H1 (cell line): ENCODE measurements at regions not wholly inside any gene's neighbourhood (a gene's known extent, or its start where the extent isn't known, plus 50 kb on each side); places are given as distances from the start of the nearest gene placed in this dataset.

Experiments
- CTCF ChIA-PET: fragments of 300-600 bp; sonication (Branson Sonifier 250); formaldehyde crosslinking; loops from one replicate; lab custom pipeline; 2021; ENCODE audit not compliant: partially characterized antibody; lab: Charles Lee
- POLR2A ChIA-PET: fragments of 300-600 bp; sonication (Branson Sonifier 250); formaldehyde crosslinking; loops from one replicate; lab custom pipeline; 2021; ENCODE audit warnings: inconsistent platforms; ENCODE audit not compliant: partially characterized antibody; lab: Charles Lee
- DNase-seq, 2 experiments: peaks; one replicate each; pipeline versions ENCODE4 v3.0.0 to v3.0.0-alpha.2; 2010 to 2022; ENCODE audit warnings: low spot score in 2 of 2, low read depth in 1 of 2, mixed read lengths in 1 of 2
- FAIRE-seq: peaks from 2 replicates; lab custom pipeline; 2011; peaks lifted over from hg19 to GRCh38; lab: Jason Lieb, UNC
- H2AFZ ChIP-seq: 2 replicates; pipeline ENCODE4 v1.8.1; 2012; ENCODE audit warnings: low read length, inconsistent platforms
- H2AK5ac ChIP-seq: 2 replicates; pipeline ENCODE4 v1.6.1; 2013; ENCODE audit warnings: low read depth, low read length
- H2BK120ac ChIP-seq: replicated peaks from 2 replicates; pipeline ENCODE3; 2013; ENCODE audit warnings: low read depth, low read length, inconsistent platforms
- H2BK12ac ChIP-seq: 2 replicates; pipeline ENCODE4 v1.6.1; 2013; ENCODE audit warnings: low read depth, low read length
- H2BK15ac ChIP-seq: 2 replicates; pipeline ENCODE4 v1.6.1; 2013; ENCODE audit warnings: low read length
- H2BK20ac ChIP-seq: 2 replicates; pipeline ENCODE4 v1.6.1; 2013; ENCODE audit warnings: low read length
- H2BK5ac ChIP-seq: 2 replicates; pipeline ENCODE4 v1.6.1; 2013; ENCODE audit warnings: low read depth, low read length
- H3K14ac ChIP-seq: 2 replicates; pipeline ENCODE4 v1.6.1; 2013; ENCODE audit warnings: inconsistent platforms; ENCODE audit not compliant: insufficient read length
- H3K18ac ChIP-seq: 2 replicates; pipeline ENCODE4 v1.6.1; 2013; ENCODE audit warnings: low read length; ENCODE audit errors: extremely low read depth
- H3K23ac ChIP-seq: 2 replicates; pipeline ENCODE4 v1.6.1; 2013; ENCODE audit warnings: inconsistent platforms; ENCODE audit not compliant: insufficient read length
- H3K23me2 ChIP-seq: 2 replicates; pipeline ENCODE4 v1.6.1; 2013; ENCODE audit warnings: low read depth, low read length
- H3K27ac ChIP-seq: 2 replicates; pipeline ENCODE4 v1.6.1; 2011; ENCODE audit warnings: low read depth, low read length, inconsistent platforms
- H3K27me3 ChIP-seq, 4 experiments: replicated peaks in 1 of 4; 1 replicate in 1 of 4; 2 replicates in 3 of 4; pipeline versions ENCODE4 v1.6.1 to v1.8.1; 2011 to 2013; ENCODE audit warnings: low read length in 3 of 4, mild to moderate bottlenecking in 3 of 4, inconsistent platforms in 2 of 4, mixed read lengths in 2 of 4, moderate library complexity in 1 of 4; ENCODE audit not compliant: control insufficient read depth in 3 of 4, insufficient read depth in 3 of 4; ENCODE audit errors: extremely low read depth in 1 of 4
- H3K36me3 ChIP-seq, 4 experiments: 2 replicates each; pipeline versions ENCODE4 v1.6.1 to v1.8.1; 2011 to 2013; ENCODE audit warnings: mild to moderate bottlenecking in 4 of 4, low read length in 3 of 4, moderate library complexity in 2 of 4, control low read depth in 1 of 4, inconsistent platforms in 1 of 4; ENCODE audit not compliant: insufficient read depth in 4 of 4, control insufficient read depth in 2 of 4
- H3K4ac ChIP-seq: replicated peaks from 2 replicates; pipeline ENCODE3; 2013; ENCODE audit warnings: low read length, low read depth, mixed read lengths, inconsistent platforms; ENCODE audit not compliant: insufficient read length
- H3K4me1 ChIP-seq, 4 experiments: replicated peaks in 1 of 4; 1 replicate in 1 of 4; 2 replicates in 3 of 4; pipeline versions ENCODE4 v1.6.1 to v1.8.1; 2011 to 2013; ENCODE audit warnings: low read length in 3 of 4, inconsistent platforms in 2 of 4, mixed read lengths in 1 of 4; ENCODE audit not compliant: insufficient read depth in 4 of 4, control insufficient read depth in 3 of 4
- H3K4me2 ChIP-seq, 2 experiments: 2 replicates each; pipeline versions ENCODE4 v1.6.1 to v1.8.1; 2011 to 2013; ENCODE audit warnings: low read depth in 2 of 2, low read length in 2 of 2, control low read depth in 1 of 2, inconsistent platforms in 1 of 2, mild to moderate bottlenecking in 1 of 2; ENCODE audit not compliant: insufficient read depth in 1 of 2
- H3K4me3 ChIP-seq, 4 experiments: fragments of 200-600, 300-600 bp in 1 of 4; sonication (generic), shearing (Covaris generic), sonication (Bioruptor Twin) in 1 of 4; 2 replicates each; pipeline versions ENCODE4 v1.5.1 to v1.8.1; 2011 to 2016; ENCODE audit warnings: low read length in 4 of 4, low read depth in 3 of 4, control low read depth in 2 of 4, inconsistent platforms in 2 of 4, mild to moderate bottlenecking in 2 of 4, mixed read lengths in 1 of 4, moderate library complexity in 1 of 4; ENCODE audit not compliant: insufficient read depth in 2 of 4; ENCODE audit errors: extremely low read depth in 1 of 4
- H3K56ac ChIP-seq: replicated peaks from 2 replicates; pipeline ENCODE3; 2013; ENCODE audit warnings: low read depth, mild to moderate bottlenecking, mixed read lengths, low read length, inconsistent platforms; ENCODE audit not compliant: insufficient read length
- H3K79me1 ChIP-seq: 2 replicates; pipeline ENCODE4 v1.6.1; 2013; ENCODE audit warnings: low read depth, low read length, control low read depth
- H3K79me2 ChIP-seq, 2 experiments: 2 replicates each; pipeline versions ENCODE4 v1.6.1 to v1.8.1; 2012 to 2013; ENCODE audit warnings: low read length in 2 of 2, mild to moderate bottlenecking in 2 of 2, inconsistent platforms in 1 of 2; ENCODE audit not compliant: insufficient read depth in 2 of 2, control insufficient read depth in 1 of 2
- H3K9ac ChIP-seq, 4 experiments: replicated peaks in 1 of 4; 1 replicate in 1 of 4; 2 replicates in 3 of 4; pipeline versions ENCODE4 v1.6.1 to v1.8.1; 2011 to 2013; ENCODE audit warnings: low read depth in 3 of 4, low read length in 3 of 4, control low read depth in 2 of 4, mild to moderate bottlenecking in 2 of 4, moderate library complexity in 2 of 4, inconsistent platforms in 1 of 4; ENCODE audit errors: extremely low read depth in 1 of 4
- H3K9me3 ChIP-seq, 2 experiments: 2 replicates each; pipeline versions ENCODE4 v1.6.1 to v1.8.1; 2012 to 2013; ENCODE audit warnings: mild to moderate bottlenecking in 2 of 2, moderate library complexity in 2 of 2, control low read depth in 1 of 2, inconsistent platforms in 1 of 2, low read depth in 1 of 2, low read length in 1 of 2, mixed read lengths in 1 of 2; ENCODE audit not compliant: insufficient read depth in 2 of 2
- H4K20me1 ChIP-seq, 2 experiments: replicated peaks in 1 of 2; 2 replicates each; pipeline versions ENCODE3 to v1.8.1; 2011 to 2013; ENCODE audit warnings: inconsistent platforms in 2 of 2, low read length in 2 of 2, mild to moderate bottlenecking in 1 of 2; ENCODE audit not compliant: insufficient read depth in 2 of 2, control insufficient read depth in 1 of 2
- H4K5ac ChIP-seq: 2 replicates; pipeline ENCODE4 v1.6.1; 2013; ENCODE audit warnings: low read length, low read depth, mixed read lengths, inconsistent platforms; ENCODE audit not compliant: insufficient read length
- H4K8ac ChIP-seq: 2 replicates; pipeline ENCODE4 v1.8.0; 2013; ENCODE audit warnings: mild to moderate bottlenecking, moderate library complexity, low read length, inconsistent platforms; ENCODE audit not compliant: insufficient read depth; ENCODE audit errors: extremely low read depth
- H4K91ac ChIP-seq: replicated peaks from 2 replicates; pipeline ENCODE3; 2013; ENCODE audit warnings: low read length, mixed read lengths, inconsistent platforms; ENCODE audit not compliant: insufficient read length
- ATF2 ChIP-seq: IDR thresholded peaks from 2 replicates; pipeline ENCODE4 v1.6.1; 2012; ENCODE audit warnings: low read length, inconsistent platforms
- BRCA1 ChIP-seq: IDR thresholded peaks from 2 replicates; pipeline ENCODE4 v1.6.1; 2012; ENCODE audit warnings: low read depth, low read length, improper control_type of control experiment
- EP300 ChIP-seq, 2 experiments: IDR thresholded peaks; 1 replicate in 1 of 2; 2 replicates in 1 of 2; pipeline ENCODE4 v1.6.1; 2011 to 2012; ENCODE audit warnings: low read depth in 2 of 2, low read length in 2 of 2, mild to moderate bottlenecking in 2 of 2, borderline replicate concordance in 1 of 2, inconsistent platforms in 1 of 2, moderate library complexity in 1 of 2
- HDAC2 ChIP-seq, 2 experiments: fragments of 300-600 bp in 1 of 2; sonication (generic) in 1 of 2; IDR thresholded peaks; 2 replicates each; pipeline ENCODE4 v1.6.1; 2011 to 2012; ENCODE audit warnings: low read depth in 2 of 2, low read length in 2 of 2, mild to moderate bottlenecking in 2 of 2, moderate library complexity in 2 of 2, borderline replicate concordance in 1 of 2, inconsistent platforms in 1 of 2
- HDAC6 ChIP-seq: IDR thresholded peaks from one replicate; pipeline ENCODE4 v1.7.1; 2012; ENCODE audit warnings: low read depth, mild to moderate bottlenecking, inconsistent platforms, low read length, moderate library complexity
- JUND ChIP-seq: IDR thresholded peaks from 2 replicates; pipeline ENCODE4 v1.6.1; 2011; ENCODE audit warnings: mild to moderate bottlenecking, improper control_type of control experiment, low read length
- NANOG ChIP-seq: IDR thresholded peaks from 2 replicates; pipeline ENCODE4 v1.6.1; 2011; ENCODE audit warnings: low read length, low read depth, mild to moderate bottlenecking, inconsistent platforms; ENCODE audit not compliant: insufficient read depth, poor library complexity, severe bottlenecking
- POLR2A ChIP-seq, 2 experiments: IDR thresholded peaks; 1 replicate in 1 of 2; 2 replicates in 1 of 2; pipeline ENCODE4 v1.6.1; 2011; ENCODE audit warnings: low read depth in 2 of 2, low read length in 2 of 2, mild to moderate bottlenecking in 2 of 2; ENCODE audit errors: control extremely low read depth in 1 of 2
- RXRA ChIP-seq: IDR thresholded peaks from 2 replicates; pipeline ENCODE4 v1.6.1; 2011; ENCODE audit warnings: low read depth, mild to moderate bottlenecking, low read length, moderate library complexity; ENCODE audit not compliant: insufficient read depth
- TCF12 ChIP-seq: IDR thresholded peaks from 2 replicates; pipeline ENCODE4 v1.6.1; 2011; ENCODE audit warnings: low read depth, mild to moderate bottlenecking, low read length
- WGBS, 2 experiments: shearing (Covaris generic) in 1 of 2; methylation state at CpG; one replicate each; pipeline versions ENCODE4 v1.1.6 to v1.1.7; 2013 to 2015; ENCODE audit warnings: low lambda C conversion rate in 2 of 2, mixed read lengths in 2 of 2, inconsistent platforms in 1 of 2, low coverage in 1 of 2, missing lambda C conversion rate in 1 of 2; ENCODE audit not compliant: insufficient replicate concordance in 2 of 2, insufficient coverage in 1 of 2, insufficient read length in 1 of 2; ENCODE audit errors: extremely low coverage in 1 of 2, missing lambda C conversion rate in 1 of 2; 5-methylcytosine and 5-hydroxymethylcytosine counted together
- TF ChIP-seq, protein P1 (sequence below): IDR thresholded peaks from 2 replicates; pipeline ENCODE4 v1.6.1; 2011; ENCODE audit warnings: low read length, improper control_type of control experiment

DNA sequence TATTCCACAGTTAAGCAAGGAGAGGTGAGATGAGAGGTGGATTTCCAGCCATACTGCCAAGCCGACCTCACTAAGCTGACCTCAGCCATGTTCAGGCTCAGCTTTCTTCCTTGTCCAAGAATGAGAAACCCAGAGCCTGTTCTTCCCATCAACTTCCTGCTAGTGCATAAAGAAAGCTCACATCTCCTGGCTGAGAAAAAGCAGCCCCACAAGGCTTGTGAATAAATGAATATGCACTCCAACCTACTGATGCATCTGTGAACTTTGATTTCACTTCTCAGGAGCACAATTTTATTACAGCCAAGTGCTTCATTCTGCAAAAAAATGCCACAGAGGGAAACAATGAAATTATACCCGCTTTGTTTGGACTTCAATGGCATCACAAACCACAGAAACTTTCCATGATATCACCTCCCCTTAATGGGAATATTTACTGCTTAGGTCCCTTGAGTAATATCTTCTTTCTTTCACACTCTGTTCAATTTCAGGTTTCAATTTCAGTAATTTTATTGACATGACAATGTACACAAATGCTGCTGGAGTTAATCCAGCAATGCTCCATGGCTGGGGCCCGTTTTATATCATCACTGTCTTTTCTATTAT, 437.0 kb upstream of the PPP2R3A start:
- H3K14ac ChIP-seq, result no peak overlapping the region
- no peak overlapping the region for H3K4ac ChIP-seq
- H2BK12ac ChIP-seq, result no peak overlapping the region
- no peak overlapping the region for H3K4me3 ChIP-seq
- H2BK15ac ChIP-seq, result no peak overlapping the region
- H3K36me3 ChIP-seq, result no peaks in the 10 kb centered on the region
- H2AFZ ChIP-seq, result no peak overlapping the region
- no peak overlapping the region for H3K18ac ChIP-seq
- H4K20me1 ChIP-seq, result no peaks in the 10 kb centered on the region
- no peak overlapping the region for H4K5ac ChIP-seq
- no peaks in the 10 kb centered on the region for H3K9me3 ChIP-seq
- H3K9ac ChIP-seq, result no peak overlapping the region
- no peak overlapping the region for H4K8ac ChIP-seq
- H3K4me1 ChIP-seq, result no peaks in the 10 kb centered on the region
- H3K79me2 ChIP-seq, result no peaks in the 10 kb centered on the region
- POLR2A ChIA-PET, result no interaction called here
- no peak overlapping the region for H2BK20ac ChIP-seq
- H3K79me1 ChIP-seq, result no peaks in the 10 kb centered on the region
- no peak overlapping the region for H3K23ac ChIP-seq
- no peak overlapping the region for H4K91ac ChIP-seq
- H3K27ac ChIP-seq, result no peak overlapping the region
- H2AK5ac ChIP-seq, result no peak overlapping the region
- no peak overlapping the region for H2BK5ac ChIP-seq
- H2BK120ac ChIP-seq, result no peak overlapping the region
- CTCF ChIA-PET, result interaction anchor here (1.0 to 1.8 kb wide), 4 partner anchors 9 to 24 kb away, joined by 3 to 9 read pairs (median 5); no protein-coding TSS in a partner anchor
- no peaks in the 10 kb centered on the region for H3K27me3 ChIP-seq
- H3K56ac ChIP-seq, result no peak overlapping the region
- WGBS, 2 experiments, result 93% methylated on average over 3 of the region's 3 CpGs; no CpG with 5 or more reads in 1 of the 2 experiments
- no peak for DNase-seq
- FAIRE-seq, result no peak
- H3K23me2 ChIP-seq, result no peaks in the 10 kb centered on the region
- no peak overlapping the region for H3K4me2 ChIP-seq
- TF ChIP-seq, protein P1, sequence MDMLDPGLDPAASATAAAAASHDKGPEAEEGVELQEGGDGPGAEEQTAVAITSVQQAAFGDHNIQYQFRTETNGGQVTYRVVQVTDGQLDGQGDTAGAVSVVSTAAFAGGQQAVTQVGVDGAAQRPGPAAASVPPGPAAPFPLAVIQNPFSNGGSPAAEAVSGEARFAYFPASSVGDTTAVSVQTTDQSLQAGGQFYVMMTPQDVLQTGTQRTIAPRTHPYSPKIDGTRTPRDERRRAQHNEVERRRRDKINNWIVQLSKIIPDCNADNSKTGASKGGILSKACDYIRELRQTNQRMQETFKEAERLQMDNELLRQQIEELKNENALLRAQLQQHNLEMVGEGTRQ, result no peak
- no peak for TF ChIP-seq ATF2
- TF ChIP-seq TCF12, result no peak
- TF ChIP-seq JUND, result no peak
- TF ChIP-seq HDAC6, result no peak
- no peak for TF ChIP-seq POLR2A (IDR thresholded peaks at IDR 0.05; ENCODE audit: control extremely low read depth in 1 of 2, low read depth in 2 of 2, low read length in 2 of 2)
- no peak for TF ChIP-seq HDAC2 (IDR thresholded peaks at IDR 0.05; ENCODE audit: borderline replicate concordance in 1 of 2, low read depth in 2 of 2, low read length in 2 of 2)
- no peak for TF ChIP-seq BRCA1
- TF ChIP-seq EP300 (IDR thresholded peaks at IDR 0.05; ENCODE audit: borderline replicate concordance in 1 of 2, low read depth in 2 of 2, low read length in 2 of 2), result no peak
- no peak for TF ChIP-seq RXRA
- TF ChIP-seq NANOG, result no peak
